Neuron (in vitro differentiated cells): ENCODE measurements at regions not wholly inside any gene's neighbourhood (a gene's known extent, or its start where the extent isn't known, plus 50 kb on each side); places are given as distances from the start of the nearest gene placed in this dataset.
"Not testable (repeated sequence)": the region's sequence is repeated elsewhere in the genome, so short reads cannot be mapped to it uniquely, and the experiment has no call there.

ENCODE experiments used
- H2AFZ ChIP-seq: one replicate; pipeline ENCODE4 v1.6.1; 2013; ENCODE audit warnings: low read depth, mild to moderate bottlenecking, inconsistent platforms, low read length, moderate library complexity
- H3K27me3 ChIP-seq: one replicate; pipeline ENCODE4 v1.6.1; 2013; ENCODE audit warnings: low read length; ENCODE audit not compliant: insufficient read depth
- H3K36me3 ChIP-seq: one replicate; pipeline ENCODE4 v1.6.1; 2013; ENCODE audit warnings: low read length; ENCODE audit not compliant: insufficient read depth
- H3K4me1 ChIP-seq: one replicate; pipeline ENCODE4 v1.6.1; 2013; ENCODE audit warnings: low read length; ENCODE audit not compliant: insufficient read depth
- H3K4me3 ChIP-seq: 2 replicates; pipeline ENCODE4 v1.5.1; 2013; ENCODE audit warnings: mild to moderate bottlenecking, low read length, moderate library complexity
- H3K9me3 ChIP-seq: one replicate; pipeline ENCODE4 v1.6.1; 2013; ENCODE audit warnings: low read length

- H2AFZ ChIP-seq, H3K27me3 ChIP-seq, H3K4me1 ChIP-seq, H3K9me3 ChIP-seq, H3K36me3 ChIP-seq, H3K4me3 ChIP-seq: not testable (repeated sequence)
Measured at GRCh38 chr3:147710753-147711152, 301.6 kb downstream of the ZIC1 start.

GRCh38 chr3:147712357-147712756 lies 303.2 kb downstream of the ZIC1 start:
- H3K36me3 ChIP-seq, result no peaks in the 10 kb centered on the region
- no peaks in the 10 kb centered on the region for H3K9me3 ChIP-seq
- peaks cover 4% of the 10 kb centered on the region for H3K4me1 ChIP-seq
- no peaks in the 10 kb centered on the region for H3K27me3 ChIP-seq
- no peak overlapping the region for H2AFZ ChIP-seq
- no peak overlapping the region for H3K4me3 ChIP-seq

GRCh38 chr3:147712758-147713157 lies 303.6 kb downstream of the ZIC1 start:
- H3K27me3 ChIP-seq, H3K9me3 ChIP-seq, H2AFZ ChIP-seq, H3K36me3 ChIP-seq, H3K4me1 ChIP-seq, H3K4me3 ChIP-seq: not testable (repeated sequence)

- Histone ChIP-seq H3K36me3 (no peaks in the 10 kb centered on the region), H3K4me3 (no peak overlapping the region), H3K4me1 (peaks cover 4% of the 10 kb centered on the region), H3K9me3 (no peaks in the 10 kb centered on the region), H3K27me3 (no peaks in the 10 kb centered on the region), H2AFZ (no peak overlapping the region)
Measured at GRCh38 chr3:147713234-147714133, 304.3 kb downstream of the ZIC1 start.

- no peaks in the 10 kb centered on the region for H3K27me3 ChIP-seq
Measured at GRCh38 chr3:147729641-147730040, 320.5 kb downstream of the ZIC1 start.

GRCh38 chr3:147730284-147730683 lies 321.1 kb downstream of the ZIC1 start:
- no peaks in the 10 kb centered on the region for H3K9me3 ChIP-seq
- H3K36me3 ChIP-seq, result no peaks in the 10 kb centered on the region
- H2AFZ ChIP-seq, result no peak overlapping the region
- no peak overlapping the region for H3K4me3 ChIP-seq
- H3K4me1 ChIP-seq, result peaks cover 10% of the 10 kb centered on the region
- no peaks in the 10 kb centered on the region for H3K27me3 ChIP-seq

More at GRCh38 chr3:147729641-147730040, 320.5 kb downstream of the ZIC1 start:
- H3K36me3 ChIP-seq, result no peaks in the 10 kb centered on the region
- no peaks in the 10 kb centered on the region for H3K9me3 ChIP-seq
- peaks cover 10% of the 10 kb centered on the region for H3K4me1 ChIP-seq
- no peak overlapping the region for H2AFZ ChIP-seq
- no peak overlapping the region for H3K4me3 ChIP-seq

GRCh38 chr3:147733217-147733616 lies 324.1 kb downstream of the ZIC1 start:
- Histone ChIP-seq H3K27me3 (no peaks in the 10 kb centered on the region), H2AFZ (no peak overlapping the region), H3K4me1 (peaks cover 10% of the 10 kb centered on the region), H3K36me3 (no peaks in the 10 kb centered on the region), H3K4me3 (no peak overlapping the region), H3K9me3 (no peaks in the 10 kb centered on the region)

- Histone ChIP-seq H3K27me3 (no peaks in the 10 kb centered on the region), H3K4me1 (peaks cover 1% of the 10 kb centered on the region), H3K4me3 (no peak overlapping the region), H3K9me3 (no peaks in the 10 kb centered on the region), H3K36me3 (no peaks in the 10 kb centered on the region), H2AFZ (no peak overlapping the region)
Measured at GRCh38 chr3:147735616-147736015, 326.5 kb downstream of the ZIC1 start.

- H3K4me1 ChIP-seq, result no peaks in the 10 kb centered on the region
- H3K4me3 ChIP-seq, result no peak overlapping the region
- H2AFZ ChIP-seq, result no peak overlapping the region
- H3K36me3 ChIP-seq, result no peaks in the 10 kb centered on the region
- H3K9me3 ChIP-seq, result no peaks in the 10 kb centered on the region
- no peaks in the 10 kb centered on the region for H3K27me3 ChIP-seq
Measured at GRCh38 chr3:147736226-147736625, 327.1 kb downstream of the ZIC1 start.

GRCh38 chr3:147737376-147737775 lies 328.2 kb downstream of the ZIC1 start:
- Histone ChIP-seq H3K4me3 (no peak overlapping the region), H3K9me3 (no peaks in the 10 kb centered on the region), H3K27me3 (no peaks in the 10 kb centered on the region)

GRCh38 chr3:147740928-147741327 lies 331.8 kb downstream of the ZIC1 start:
- Histone ChIP-seq H2AFZ (no peak overlapping the region), H3K27me3 (no peaks in the 10 kb centered on the region)

More at GRCh38 chr3:147737376-147737775, 328.2 kb downstream of the ZIC1 start:
- Histone ChIP-seq H3K4me1 (no peaks in the 10 kb centered on the region), H3K36me3 (no peaks in the 10 kb centered on the region), H2AFZ (no peak overlapping the region)

GRCh38 chr3:147744967-147745366 lies 335.8 kb downstream of the ZIC1 start:
- H3K36me3 ChIP-seq, result no peaks in the 10 kb centered on the region
- no peaks in the 10 kb centered on the region for H3K4me1 ChIP-seq

More at GRCh38 chr3:147740928-147741327, 331.8 kb downstream of the ZIC1 start:
- H3K4me1 ChIP-seq, result no peaks in the 10 kb centered on the region
- H3K4me3 ChIP-seq, result no peak overlapping the region
- H3K9me3 ChIP-seq, result no peaks in the 10 kb centered on the region
- no peaks in the 10 kb centered on the region for H3K36me3 ChIP-seq

GRCh38 chr3:147755310-147755709 lies 346.1 kb downstream of the ZIC1 start:
- no peaks in the 10 kb centered on the region for H3K4me1 ChIP-seq
- H3K4me3 ChIP-seq, result no peak overlapping the region
- H3K27me3 ChIP-seq, result no peaks in the 10 kb centered on the region

More at GRCh38 chr3:147744967-147745366, 335.8 kb downstream of the ZIC1 start:
- no peaks in the 10 kb centered on the region for H3K27me3 ChIP-seq
- no peaks in the 10 kb centered on the region for H3K9me3 ChIP-seq
- no peak overlapping the region for H2AFZ ChIP-seq
- no peak overlapping the region for H3K4me3 ChIP-seq

More at GRCh38 chr3:147755310-147755709, 346.1 kb downstream of the ZIC1 start:
- Histone ChIP-seq H3K36me3 (no peaks in the 10 kb centered on the region), H2AFZ (no peak overlapping the region), H3K9me3 (no peaks in the 10 kb centered on the region)
